ENCODE measurements at regions not wholly inside any gene's neighbourhood (a gene's known extent, or its start where the extent isn't known, plus 50 kb on each side); places are given as distances from the start of the nearest gene placed in this dataset.
"Not testable (repeated sequence)": the region's sequence is repeated elsewhere in the genome, so short reads cannot be mapped to it uniquely, and the experiment has no call there.

DNA sequence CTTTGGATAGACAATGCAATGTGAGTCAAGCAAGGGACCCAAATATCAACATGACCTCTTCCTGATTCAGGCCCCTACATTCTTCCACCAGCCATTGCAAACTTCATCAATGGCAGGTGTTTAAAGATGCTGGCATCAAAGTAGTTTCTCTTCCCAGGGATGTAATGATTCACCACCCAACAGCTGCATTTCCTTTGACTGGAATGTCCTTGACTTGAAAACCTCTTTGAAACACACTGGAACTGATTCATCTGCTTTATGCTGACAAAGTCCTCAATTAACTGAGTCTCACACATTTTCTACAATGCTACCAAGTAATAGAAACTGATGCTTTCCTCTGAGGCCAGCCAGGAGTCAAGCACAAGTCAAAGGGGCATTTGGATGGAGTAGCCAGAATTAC is 385.5 kb downstream of the GBE1 start:
- DNase-seq (ENCODE audit: insufficient read length, low spot score) = no peak

GRCh38 chr3:81364411-81364810 is 397.0 kb downstream of the GBE1 start:
- FAIRE-seq = no peak
- DNase-seq (ENCODE audit: insufficient read length, low spot score) = no peak

More for the DNA sequence above, 385.5 kb downstream of the GBE1 start:
- FAIRE-seq = no peak

DNA sequence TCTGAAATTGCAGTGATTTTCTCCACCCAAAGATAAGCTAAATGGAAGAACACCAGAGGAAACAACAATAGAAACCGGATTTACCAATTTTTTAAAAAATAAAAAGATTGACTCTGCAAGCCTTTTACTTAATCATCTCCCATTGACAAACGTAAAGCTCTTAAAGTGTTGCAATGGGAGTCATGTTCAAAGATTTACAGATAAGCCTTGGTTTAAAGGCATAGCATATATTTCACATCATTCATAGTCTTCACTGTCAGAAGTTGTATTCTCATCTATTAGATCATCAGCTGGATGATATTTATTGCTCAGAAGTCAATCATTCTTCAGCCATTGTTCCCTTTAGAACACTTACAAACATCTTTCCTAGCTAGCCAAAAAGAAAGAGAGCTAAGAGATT is 397.6 kb downstream of the GBE1 start:
- DNase-seq (ENCODE audit: insufficient read length, low spot score) = no peak
- FAIRE-seq = no peak

GRCh38 chr3:81354119-81354518 is 407.3 kb downstream of the GBE1 start:
- FAIRE-seq = no peak
- DNase-seq (ENCODE audit: insufficient read length, low spot score) = no peak

- DNase-seq (ENCODE audit: insufficient read length, low spot score) (peak; percentile 4), FAIRE-seq (no peak)
Observed at GRCh38 chr3:81352867-81353266, 408.6 kb downstream of the GBE1 start.

DNA sequence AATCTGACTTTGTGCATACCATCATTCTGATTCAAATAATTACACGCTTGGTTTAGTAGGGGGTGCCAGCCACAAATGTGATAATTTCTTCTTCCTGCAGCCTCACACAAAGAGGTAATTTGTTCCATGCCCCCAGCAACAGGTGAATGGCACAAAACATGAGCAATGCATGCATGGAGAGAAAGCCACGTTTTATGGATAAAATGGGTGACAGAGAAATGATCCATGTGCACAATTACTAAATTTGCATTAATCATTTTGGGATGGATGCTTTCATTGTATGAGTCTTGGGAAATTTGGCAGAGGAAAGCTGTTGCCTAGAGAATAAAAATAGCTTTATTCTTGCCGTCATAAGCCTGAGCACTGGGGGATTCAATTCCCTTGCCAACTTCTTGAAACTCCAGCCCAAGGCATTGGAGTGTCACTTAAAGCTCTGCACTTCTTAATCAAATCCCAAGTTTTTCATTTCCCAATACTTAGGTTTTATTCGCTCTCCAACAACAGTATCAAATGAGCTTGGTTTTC is 411.6 kb downstream of the GBE1 start:
- DNase-seq (ENCODE audit: insufficient read length, low spot score) = no peak
- FAIRE-seq = no peak

- FAIRE-seq = peak; percentile 48
- DNase-seq (ENCODE audit: insufficient read length, low spot score) = peak; percentile 19
Observed at GRCh38 chr3:81339040-81339845, 422.2 kb downstream of the GBE1 start.

- no peak for DNase-seq (ENCODE audit: insufficient read length, low spot score)
- no peak for FAIRE-seq
Observed at GRCh38 chr3:81336470-81336869, 425.0 kb downstream of the GBE1 start.

DNA sequence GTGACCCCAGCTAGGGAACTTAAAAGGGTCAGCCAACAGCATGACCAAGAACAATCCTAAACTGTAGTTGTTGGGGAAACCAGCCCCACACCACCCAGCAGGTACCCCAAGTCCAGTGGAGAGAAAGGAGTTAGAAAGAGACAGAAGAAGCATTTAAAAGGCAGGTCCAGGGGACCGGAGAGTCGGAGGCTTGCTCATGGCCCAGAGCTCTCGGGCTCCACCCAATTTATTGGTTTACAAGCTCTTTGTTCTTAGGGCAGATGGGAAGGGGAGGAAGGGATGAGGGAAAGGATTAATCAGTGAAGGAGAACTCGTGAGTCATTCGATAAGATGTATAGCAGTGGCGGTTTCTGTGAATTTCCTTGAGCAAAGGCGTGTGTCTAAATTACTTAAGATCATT is 431.6 kb downstream of the GBE1 start:
- not testable (repeated sequence) for DNase-seq (ENCODE audit: insufficient read length, low spot score); FAIRE-seq

DNA sequence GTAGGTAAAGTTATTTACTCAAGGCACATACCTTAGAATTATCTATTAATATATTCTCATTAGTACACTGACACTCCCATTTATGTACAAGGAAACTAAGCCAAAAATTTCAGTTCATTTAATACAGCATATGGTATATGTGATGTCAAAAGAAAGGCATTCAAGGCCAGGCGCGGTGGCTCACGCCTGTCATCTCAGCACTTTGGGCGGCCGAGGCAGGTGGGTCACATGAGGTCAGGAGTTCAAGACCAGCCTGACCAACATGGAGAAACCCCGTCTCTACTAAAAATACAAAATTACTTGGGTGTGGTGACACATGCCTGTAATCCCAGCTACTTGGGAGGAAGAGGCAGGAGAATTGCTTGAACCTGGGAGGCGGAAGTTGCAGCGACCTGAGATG is 435.2 kb downstream of the GBE1 start:
- no peak for DNase-seq (ENCODE audit: insufficient read length, low spot score)
- no peak for FAIRE-seq

- FAIRE-seq (no peak), DNase-seq (ENCODE audit: insufficient read length, low spot score) (no peak)
Observed at GRCh38 chr3:81320862-81321261, 440.6 kb downstream of the GBE1 start.

DNA sequence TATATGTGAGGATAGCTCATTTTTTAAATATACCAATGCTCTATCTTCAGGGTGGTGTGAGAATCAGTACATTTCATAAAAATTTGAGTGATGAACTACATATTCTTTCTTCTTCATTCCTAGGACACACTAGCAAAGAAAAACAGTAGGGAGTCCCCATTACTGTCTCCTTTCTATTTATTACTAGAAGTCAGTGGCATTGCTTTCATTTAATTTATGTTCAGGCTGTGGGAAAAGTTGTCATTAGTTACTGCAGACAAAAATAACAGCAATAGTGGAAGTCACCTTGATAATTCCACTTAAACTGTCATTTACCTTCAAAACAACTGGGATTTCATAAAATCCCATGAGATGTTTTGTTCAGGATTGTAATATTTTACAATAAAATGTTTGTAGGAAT is 446.4 kb downstream of the GBE1 start:
- FAIRE-seq = no peak
- no peak for DNase-seq (ENCODE audit: insufficient read length, low spot score)

GRCh38 chr3:81311321-81311720 is 450.1 kb downstream of the GBE1 start:
- FAIRE-seq (no peak), DNase-seq (ENCODE audit: insufficient read length, low spot score) (no peak)

GRCh38 chr3:81308306-81308705 is 453.1 kb downstream of the GBE1 start:
- DNase-seq (ENCODE audit: insufficient read length, low spot score) (no peak), FAIRE-seq (no peak)

DNA sequence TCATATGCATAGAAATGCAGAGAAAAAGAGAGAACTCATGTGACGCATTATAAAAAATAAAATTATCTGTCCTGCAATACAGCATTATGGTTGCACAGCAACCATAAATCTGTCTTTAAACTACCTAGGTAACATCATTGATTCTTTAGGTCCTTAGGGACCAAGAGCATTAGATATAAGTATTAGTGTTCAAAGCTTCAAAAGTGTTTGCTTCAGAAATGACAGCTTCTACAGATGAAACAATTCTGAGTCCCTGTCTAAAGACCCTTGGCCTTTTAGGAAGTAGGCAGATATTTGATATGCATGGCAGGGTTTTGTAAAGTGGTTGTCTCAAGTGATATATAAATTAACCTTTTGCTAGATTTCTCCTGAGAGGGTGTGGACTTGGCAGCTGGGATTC is 454.2 kb downstream of the GBE1 start:
- FAIRE-seq = no peak
- no peak for DNase-seq (ENCODE audit: insufficient read length, low spot score)

GRCh38 chr3:81303321-81303720 is 458.1 kb downstream of the GBE1 start:
- FAIRE-seq (no peak), DNase-seq (ENCODE audit: insufficient read length, low spot score) (no peak)

DNA sequence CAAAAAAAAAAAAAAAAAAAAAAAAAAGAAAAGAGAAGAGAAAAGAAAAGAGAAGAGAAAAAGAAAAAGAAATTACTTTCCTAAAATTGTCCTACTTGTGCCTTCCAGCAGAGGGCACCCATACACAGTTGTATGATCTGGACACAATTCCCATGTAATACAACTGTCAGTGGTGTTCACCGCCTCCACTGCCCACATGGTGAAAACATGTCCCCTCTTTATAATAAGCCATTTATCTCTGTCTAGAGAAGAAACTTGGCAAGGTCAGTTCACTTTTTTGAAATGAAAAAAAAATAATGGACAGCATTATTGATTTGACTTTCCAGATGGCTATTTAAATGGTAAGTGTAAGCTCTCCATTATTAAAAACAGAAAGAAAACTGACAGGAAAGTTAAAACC is 459.4 kb downstream of the GBE1 start:
- DNase-seq (ENCODE audit: insufficient read length, low spot score) (peak; percentile 62), FAIRE-seq (peak; percentile 68)

GRCh38 chr3:81301230-81301629 is 460.2 kb downstream of the GBE1 start:
- no peak for DNase-seq (ENCODE audit: insufficient read length, low spot score)
- FAIRE-seq = no peak

DNA sequence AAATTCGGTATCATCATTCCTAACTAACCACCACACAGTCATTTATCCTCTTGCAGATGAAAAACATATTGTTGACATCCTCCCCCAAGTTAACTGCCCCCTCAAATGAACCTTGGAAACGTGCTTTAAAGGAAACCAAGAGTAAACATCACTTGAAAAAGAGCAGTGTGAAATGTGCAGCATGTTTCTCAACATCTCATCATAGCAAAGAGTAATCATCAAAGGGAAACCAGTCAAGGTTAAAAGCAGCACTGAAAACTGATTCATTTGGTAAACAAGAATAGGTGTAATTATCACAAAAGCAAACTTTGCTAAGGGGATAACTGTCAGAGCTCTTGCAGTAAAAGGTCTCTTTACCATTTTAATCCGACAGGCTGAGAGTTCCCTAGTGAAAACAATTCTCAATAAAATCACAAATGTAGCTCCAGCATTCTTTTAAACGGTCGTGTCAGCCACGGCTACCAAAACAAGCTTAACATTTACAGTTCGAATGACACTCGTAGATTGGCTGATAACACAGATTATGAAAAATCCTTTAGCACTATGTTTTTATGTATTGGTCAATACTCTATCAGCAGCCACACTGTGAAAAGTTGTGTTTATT is 461.0 kb downstream of the GBE1 start:
- FAIRE-seq (peak; percentile 46), DNase-seq (ENCODE audit: insufficient read length, low spot score) (no peak)

- FAIRE-seq = no peak
- DNase-seq (ENCODE audit: insufficient read length, low spot score) = no peak
Observed at GRCh38 chr3:81299481-81299880, 462.0 kb downstream of the GBE1 start.

- FAIRE-seq = no peak
- no peak for DNase-seq (ENCODE audit: insufficient read length, low spot score)
Observed at GRCh38 chr3:81295906-81296577, 465.4 kb downstream of the GBE1 start.

DNA sequence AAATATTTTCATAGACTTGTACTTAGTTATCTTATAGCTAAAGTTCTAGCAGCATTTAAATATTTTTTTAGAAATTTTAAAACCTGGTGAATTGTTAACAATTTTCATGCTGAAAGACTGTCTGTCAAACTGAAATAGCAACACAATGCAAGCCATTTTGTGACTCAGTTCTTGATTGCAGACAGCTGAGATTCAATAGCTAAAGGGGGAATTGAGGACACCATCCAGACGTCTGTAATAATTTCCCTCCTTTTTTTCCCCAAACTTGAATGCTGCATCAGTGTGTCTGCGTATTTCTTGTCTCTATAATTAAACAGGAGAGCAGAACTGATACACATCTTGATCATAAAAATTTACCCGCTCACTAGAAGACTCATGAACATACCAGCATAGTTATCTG is 468.3 kb downstream of the GBE1 start:
- no peak for FAIRE-seq
- no peak for DNase-seq (ENCODE audit: insufficient read length, low spot score)

Data from HTR-8/SVneo (cell line).